Activated CD8-positive, alpha-beta T cell treated with anti-CD3 and anti-CD28 coated beads for 36 hours (primary cell): ENCODE measurements at regions not wholly inside any gene's neighbourhood (a gene's known extent, or its start where the extent isn't known, plus 50 kb on each side); places are given as distances from the start of the nearest gene placed in this dataset.

Experiments
- ATAC-seq: fragments of 200-7000 bp; cut with Tn5 transposase; one replicate; pipeline ENCODE4 v1.10.0; 2021; ENCODE audit warnings: mild to moderate bottlenecking, moderate library complexity
- CTCF ChIA-PET: fragments of 350-600 bp; sonication (Branson Sonifier 250); formaldehyde crosslinking; loops from one replicate; lab custom pipeline; 2021; ENCODE audit warnings: antibody characterized with exemption; lab: Charles Lee
- POLR2A ChIA-PET: fragments of 350-600 bp; sonication (Branson Sonifier 250); formaldehyde crosslinking; loops from one replicate; lab custom pipeline; 2021; ENCODE audit warnings: antibody characterized with exemption; lab: Charles Lee
- DNase-seq: peaks from one replicate; pipeline ENCODE4 v3.0.0-alpha.2; 2020
- H3K27ac Mint-ChIP-seq: one replicate; pipeline ENCODE4 v1.8.0; 2021; ENCODE audit warnings: mild to moderate bottlenecking, mixed read lengths
- H3K27me3 Mint-ChIP-seq: one replicate; pipeline ENCODE4 v1.8.0; 2021; ENCODE audit warnings: mixed read lengths
- H3K36me3 Mint-ChIP-seq: one replicate; pipeline ENCODE4 v1.8.0; 2021; ENCODE audit warnings: low read depth, mixed read lengths
- H3K4me1 Mint-ChIP-seq: one replicate; pipeline ENCODE4 v1.8.0; 2021; ENCODE audit warnings: low read depth, mixed read lengths
- H3K4me3 Mint-ChIP-seq: one replicate; pipeline ENCODE4 v1.8.0; 2021; ENCODE audit warnings: mild to moderate bottlenecking, moderate library complexity, mixed read lengths
- H3K9me3 Mint-ChIP-seq: one replicate; pipeline ENCODE4 v1.8.0; 2021; ENCODE audit warnings: mixed read lengths
- CTCF ChIP-seq: fragments of 200-600 bp; IDR thresholded peaks from one replicate; pipeline ENCODE4 v1.8.0; 2022; ENCODE audit warnings: antibody characterized with exemption, mild to moderate bottlenecking
- intact Hi-C: fragments of 100-400 bp; cut with micrococcal nuclease; formaldehyde crosslinking; loops from one replicate; pipeline ENCODE4 v1.10.0; 2022

DNA sequence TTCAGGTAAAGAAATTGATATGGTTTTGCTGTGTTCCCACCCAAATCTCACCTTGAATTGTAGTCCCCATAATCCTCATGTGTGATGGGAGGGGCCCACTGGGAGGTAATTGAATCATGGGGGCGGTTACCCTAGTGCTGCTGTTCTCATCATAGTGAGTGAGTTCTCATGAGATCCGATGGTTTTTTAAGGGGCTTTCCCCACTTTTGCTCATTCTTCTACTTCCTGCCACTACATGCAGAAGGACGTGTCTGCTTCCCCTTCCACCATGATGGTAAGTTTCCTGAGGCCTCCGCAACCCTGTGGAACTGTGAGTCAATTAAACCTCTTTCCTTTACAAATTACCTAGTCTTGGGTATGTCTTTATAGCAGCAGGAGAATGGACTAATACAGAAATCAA, 69.3 kb downstream of the MIS18A start:
- ATAC-seq: no peak

DNA sequence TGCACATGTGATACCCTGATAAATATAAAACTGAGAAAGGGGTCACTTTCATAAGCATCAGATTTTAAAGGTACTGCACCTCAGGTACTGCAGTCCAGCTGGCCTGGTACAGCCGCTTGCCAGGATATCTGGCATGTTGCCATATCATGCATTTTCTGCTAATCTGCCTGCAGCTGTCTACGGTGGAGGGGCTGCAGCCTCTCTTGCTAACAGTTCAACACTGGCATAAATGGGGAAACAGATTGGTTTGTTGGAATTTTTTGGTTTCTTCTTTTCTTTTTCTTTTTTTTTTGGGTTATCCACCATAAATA, 71.5 kb downstream of the MIS18A start:
- Mint-ChIP-seq H3K9me3 (peaks cover 2% of the 10 kb centered on the region), H3K36me3 (no peaks in the 10 kb centered on the region), H3K27me3 (no peaks in the 10 kb centered on the region), H3K4me3 (no peak overlapping the region), H3K4me1 (peaks cover 3% of the 10 kb centered on the region), H3K27ac (no peak overlapping the region)
- no peak for DNase-seq
- intact Hi-C loops: no loop called here
- no peak for TF ChIP-seq CTCF
- ChIA-PET CTCF (no interaction called here), POLR2A (interaction anchor here (0.6 kb wide), 1 partner anchor 603 kb away, joined by 3 read pairs; no protein-coding TSS in a partner anchor)
- ATAC-seq: no peak

More for the DNA sequence above, 69.3 kb downstream of the MIS18A start:
- intact Hi-C loops: no loop called here
- ChIA-PET POLR2A (no interaction called here), CTCF (interaction anchor here (0.7 kb wide), 1 partner anchor 110 kb away, joined by 5 read pairs; no protein-coding TSS in a partner anchor)
- H3K4me1 Mint-ChIP-seq: peaks cover 3% of the 10 kb centered on the region
- peaks cover 2% of the 10 kb centered on the region for H3K27me3 Mint-ChIP-seq
- H3K27ac Mint-ChIP-seq: no peak overlapping the region
- no peaks in the 10 kb centered on the region for H3K36me3 Mint-ChIP-seq
- H3K9me3 Mint-ChIP-seq: peaks cover 2% of the 10 kb centered on the region
- H3K4me3 Mint-ChIP-seq: no peak overlapping the region
- TF ChIP-seq CTCF: no peak
- DNase-seq: peak; percentile 5

- TF ChIP-seq CTCF: no peak
- intact Hi-C loops: no loop called here
- peaks cover 2% of the 10 kb centered on the region for H3K9me3 Mint-ChIP-seq
- no peaks in the 10 kb centered on the region for H3K36me3 Mint-ChIP-seq
- no peak for DNase-seq
- peaks cover 3% of the 10 kb centered on the region for H3K4me1 Mint-ChIP-seq
- no peak for ATAC-seq
- H3K4me3 Mint-ChIP-seq: no peak overlapping the region
- ChIA-PET POLR2A (no interaction called here), CTCF (no interaction called here)
- H3K27me3 Mint-ChIP-seq: no peaks in the 10 kb centered on the region
- no peak overlapping the region for H3K27ac Mint-ChIP-seq
These were observed 72.0 kb downstream of the MIS18A start for GRCh38 chr21:32206631-32207405.

DNA sequence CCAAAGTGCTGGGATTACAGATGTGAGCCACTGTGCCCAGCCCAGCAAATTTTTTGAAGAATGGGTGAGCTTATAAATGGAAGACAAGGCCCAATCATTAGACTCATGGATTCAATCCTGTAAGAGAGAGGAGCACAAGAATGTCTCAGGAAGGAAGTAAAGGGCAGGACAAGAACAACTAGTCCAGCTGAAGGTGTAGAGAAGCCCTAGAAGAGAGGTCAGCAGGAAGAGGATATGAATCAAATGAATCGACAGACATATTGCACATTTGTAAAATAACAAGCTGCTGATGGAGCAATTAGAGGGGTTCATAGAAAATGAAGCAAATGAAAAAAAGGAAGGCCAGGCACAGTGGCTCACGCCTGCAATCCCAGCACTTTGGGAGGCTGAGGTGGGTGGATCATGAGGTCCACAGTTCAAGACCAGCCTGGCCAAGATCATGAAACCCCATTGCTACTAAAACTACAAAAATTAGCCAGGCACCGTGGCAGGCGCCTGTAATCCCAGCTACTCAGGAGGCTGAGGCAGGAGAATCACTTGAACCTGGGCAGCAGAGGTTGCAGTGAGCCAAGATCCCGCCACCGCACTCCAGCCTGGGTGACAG, 74.9 kb downstream of the MIS18A start:
- POLR2A ChIA-PET: no interaction called here
- DNase-seq (no peak), ATAC-seq (no peak)
- H3K36me3 Mint-ChIP-seq: no peaks in the 10 kb centered on the region
- TF ChIP-seq CTCF: no peak
- CTCF ChIA-PET: no interaction called here
- H3K4me1 Mint-ChIP-seq: no peaks in the 10 kb centered on the region
- H3K4me3 Mint-ChIP-seq: no peak overlapping the region
- H3K27me3 Mint-ChIP-seq: no peaks in the 10 kb centered on the region
- intact Hi-C loops: no loop called here
- no peaks in the 10 kb centered on the region for H3K9me3 Mint-ChIP-seq
- no peak overlapping the region for H3K27ac Mint-ChIP-seq

GRCh38 chr21:32200029-32200428, 78.8 kb downstream of the MIS18A start:
- CTCF ChIA-PET: no interaction called here
- intact Hi-C loops: no loop called here
- peaks cover 2% of the 10 kb centered on the region for H3K27me3 Mint-ChIP-seq
- H3K9me3 Mint-ChIP-seq: no peaks in the 10 kb centered on the region
- no peak for TF ChIP-seq CTCF
- H3K4me1 Mint-ChIP-seq: no peaks in the 10 kb centered on the region
- DNase-seq: no peak
- no peak overlapping the region for H3K27ac Mint-ChIP-seq
- H3K36me3 Mint-ChIP-seq: no peaks in the 10 kb centered on the region
- POLR2A ChIA-PET: interaction anchor here (0.7 kb wide), 1 partner anchor 283 kb away, joined by 3 read pairs; no protein-coding TSS in a partner anchor
- no peak for ATAC-seq
- H3K4me3 Mint-ChIP-seq: no peak overlapping the region
